ENCODE measurements at regions not wholly inside any gene's neighbourhood (a gene's known extent, or its start where the extent isn't known, plus 50 kb on each side); places are given as distances from the start of the nearest gene placed in this dataset.

GRCh38 chr2:215615803-215616174 lies 179.9 kb upstream of the FN1 start:
- Mint-ChIP-seq H3K36me3 (peaks cover 29% of the 10 kb centered on the region), H3K4me1 (peaks cover 51% of the 10 kb centered on the region), H3K27me3 (ENCODE audit: low read depth) (peaks cover 3% of the 10 kb centered on the region; the same call in 1 of the 2 replicates), H3K4me3 (no peak overlapping the region), H3K9me3 (peaks cover 31% of the 10 kb centered on the region), H3K27ac (no peak overlapping the region)
- TF ChIP-seq ZNF425 (CRISPR knock-in tag; conservative IDR thresholded peaks at IDR 0.05) (no peak), ZNF317 (CRISPR knock-in tag; IDR thresholded peaks at IDR 0.05; ENCODE audit: borderline replicate concordance, low read depth) (no peak), ZNF423 (CRISPR knock-in tag; IDR thresholded peaks at IDR 0.05) (no peak), NFE2L1 (CRISPR knock-in tag; IDR thresholded peaks at IDR 0.05) (no peak)
- DNase-seq (ENCODE audit: low spot score) (no peak), ATAC-seq (no peak)
- ChIA-PET POLR2A (no interaction called here), CTCF (no interaction called here)

DNA sequence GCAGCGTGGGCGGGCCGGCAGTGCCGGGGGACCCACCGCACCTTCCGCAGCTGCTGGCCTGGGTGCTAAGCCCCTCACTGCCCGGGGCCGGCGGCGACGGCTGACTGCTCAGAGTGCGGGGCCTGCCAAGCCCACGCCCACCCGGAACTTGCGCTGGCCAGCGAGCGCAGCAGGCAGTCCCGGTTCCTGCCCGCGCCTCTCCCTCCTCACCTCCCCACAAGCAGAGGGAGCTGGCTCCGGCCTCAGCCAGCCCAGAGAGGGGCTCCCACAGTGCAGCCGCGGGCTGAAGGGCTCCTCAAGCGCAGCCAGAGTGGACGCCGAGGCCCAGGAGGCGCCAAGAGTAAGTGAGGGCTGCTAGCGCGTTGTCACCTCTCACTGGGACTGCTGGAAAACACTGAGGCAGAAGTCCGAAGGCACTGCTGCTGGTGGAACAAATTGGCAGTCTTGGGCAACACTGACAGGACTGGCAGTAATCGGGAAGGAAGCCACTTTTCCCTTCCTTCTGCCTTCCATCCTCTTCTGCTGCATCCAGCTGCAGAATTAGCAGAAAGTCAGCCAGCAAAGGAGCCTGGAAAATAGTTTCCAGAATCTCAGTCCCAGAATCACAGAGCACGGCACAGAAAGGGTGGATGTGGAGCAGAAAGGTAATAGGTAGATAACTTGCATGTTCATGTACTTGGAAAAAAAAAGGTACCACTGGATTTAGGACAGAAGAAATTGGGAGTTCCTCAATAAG lies 179.4 kb upstream of the FN1 start:
- DNase-seq (ENCODE audit: low spot score), result no peak
- POLR2A ChIA-PET, result no interaction called here
- Mint-ChIP-seq H3K4me3 (no peak overlapping the region), H3K27ac (no peak overlapping the region), H3K4me1 (peaks cover 52% of the 10 kb centered on the region), H3K9me3 (peaks cover 31% of the 10 kb centered on the region), H3K27me3 (ENCODE audit: low read depth) (peaks cover 3% of the 10 kb centered on the region; the same call in 1 of the 2 replicates), H3K36me3 (peaks cover 29% of the 10 kb centered on the region)
- TF ChIP-seq STAT6 (CRISPR knock-in tag; conservative IDR thresholded peaks at IDR 0.05; ENCODE audit: low read depth) (no peak), MYBL2 (CRISPR knock-in tag; IDR thresholded peaks at IDR 0.05) (no peak), ZNF512 (CRISPR knock-in tag; IDR thresholded peaks at IDR 0.05; ENCODE audit: borderline replicate concordance) (no peak), NR2C2 (CRISPR knock-in tag; IDR thresholded peaks at IDR 0.05) (no peak), ZBTB21 (CRISPR knock-in tag; IDR thresholded peaks at IDR 0.05; ENCODE audit: borderline replicate concordance) (no peak), ARID4B (CRISPR knock-in tag; IDR thresholded peaks at IDR 0.05; ENCODE audit: borderline replicate concordance) (no peak)
- no peak for ATAC-seq
- CTCF ChIA-PET, result no interaction called here
